NCI-H446 treated with DMSO at 0.1 percent for 48 hours (cell line): ENCODE measurements at regions not wholly inside any gene's neighbourhood (a gene's known extent, or its start where the extent isn't known, plus 50 kb on each side); places are given as distances from the start of the nearest gene placed in this dataset.
"Not testable (repeated sequence)": the region's sequence is repeated elsewhere in the genome, so short reads cannot be mapped to it uniquely, and the experiment has no call there.

ENCODE experiments used
- DNase-seq: peaks from one replicate; lab custom pipeline; 2025; lab: John Stamatoyannopoulos, UW

DNA sequence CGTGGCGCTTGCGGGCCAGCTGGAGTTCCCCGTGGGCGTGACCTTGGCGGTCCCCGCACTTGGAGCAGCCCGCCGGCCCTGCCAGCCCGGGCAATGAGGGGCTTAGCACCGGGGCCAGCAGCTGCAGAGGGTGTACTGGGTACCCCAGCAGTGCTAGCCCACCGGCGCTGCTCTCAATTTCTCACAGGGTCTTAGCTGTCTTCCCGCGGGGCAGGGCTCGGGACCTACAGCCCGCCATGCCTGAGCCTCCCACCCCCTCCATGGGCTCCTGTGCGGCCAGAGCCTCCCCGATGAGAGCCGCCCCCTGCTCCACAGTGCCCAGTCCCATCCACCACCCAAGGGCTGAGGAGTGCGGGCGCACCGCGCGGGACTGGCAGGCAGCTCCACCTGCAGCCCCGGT is 94.0 kb upstream of the NIPBL start:
- not testable (repeated sequence) for DNase-seq

DNA sequence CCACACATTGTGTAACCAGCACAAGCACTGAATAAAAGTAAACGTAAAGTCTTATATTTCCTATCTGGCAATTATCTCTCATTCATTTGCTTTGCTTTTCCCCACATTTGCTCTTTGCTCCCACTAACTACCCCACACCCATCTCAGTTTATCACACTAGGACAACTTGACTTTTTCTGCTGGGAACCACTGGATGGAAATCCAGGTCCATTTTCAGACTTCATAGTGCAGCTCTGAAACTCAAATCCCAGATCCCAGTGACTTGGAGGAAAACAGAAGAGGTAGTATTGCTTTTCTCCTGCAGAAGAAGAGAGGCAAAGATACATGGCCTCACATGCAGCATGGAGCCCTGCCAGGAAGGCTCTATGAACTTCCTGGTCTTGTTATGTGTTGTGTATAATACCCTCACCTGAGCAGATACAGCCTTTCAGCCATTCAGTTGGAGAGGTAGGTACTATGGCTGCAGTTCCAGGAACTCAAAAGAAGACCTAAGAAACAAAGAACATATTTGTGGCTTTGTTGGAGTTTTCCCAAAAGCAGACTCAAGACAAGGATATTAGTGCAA is 90.0 kb upstream of the NIPBL start:
- DNase-seq = no peak

DNA sequence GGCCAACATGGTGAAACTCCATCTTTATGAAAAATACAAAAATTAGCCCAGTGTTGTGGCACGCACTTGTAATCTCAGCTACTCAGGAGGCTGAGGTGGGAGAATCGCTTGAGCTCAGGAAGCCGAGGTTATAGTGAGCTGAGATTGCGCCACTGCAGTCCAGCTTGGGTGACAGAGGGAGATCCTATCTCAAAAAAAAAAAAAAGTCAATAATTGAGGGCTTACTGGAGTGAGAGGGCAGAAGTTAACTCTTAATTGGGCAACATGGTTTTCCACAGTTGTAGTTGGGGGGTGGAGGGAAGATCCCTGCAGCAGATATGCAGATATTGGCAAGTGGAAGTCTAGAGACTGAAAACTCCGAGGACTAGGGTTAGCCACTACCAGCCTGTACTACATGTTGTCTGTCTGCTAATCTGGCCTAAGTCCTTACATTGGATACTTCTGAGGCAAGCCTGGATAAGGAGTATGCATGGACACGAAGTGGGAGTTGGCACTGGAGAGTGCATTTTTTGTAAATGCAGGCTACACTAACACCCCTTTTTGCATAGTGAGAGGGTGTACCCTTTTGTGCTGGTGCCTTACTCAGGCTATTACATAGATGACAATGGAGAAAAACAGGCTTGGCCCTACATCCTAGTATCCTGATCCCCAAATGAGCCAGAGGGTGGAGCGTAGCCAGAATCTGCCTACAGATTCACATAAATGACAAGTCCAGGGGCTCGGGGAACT is 89.0 kb upstream of the NIPBL start:
- DNase-seq = no peak

- no peak for DNase-seq
These were observed 85.7 kb upstream of the NIPBL start for GRCh38 chr5:36790847-36791246.

DNA sequence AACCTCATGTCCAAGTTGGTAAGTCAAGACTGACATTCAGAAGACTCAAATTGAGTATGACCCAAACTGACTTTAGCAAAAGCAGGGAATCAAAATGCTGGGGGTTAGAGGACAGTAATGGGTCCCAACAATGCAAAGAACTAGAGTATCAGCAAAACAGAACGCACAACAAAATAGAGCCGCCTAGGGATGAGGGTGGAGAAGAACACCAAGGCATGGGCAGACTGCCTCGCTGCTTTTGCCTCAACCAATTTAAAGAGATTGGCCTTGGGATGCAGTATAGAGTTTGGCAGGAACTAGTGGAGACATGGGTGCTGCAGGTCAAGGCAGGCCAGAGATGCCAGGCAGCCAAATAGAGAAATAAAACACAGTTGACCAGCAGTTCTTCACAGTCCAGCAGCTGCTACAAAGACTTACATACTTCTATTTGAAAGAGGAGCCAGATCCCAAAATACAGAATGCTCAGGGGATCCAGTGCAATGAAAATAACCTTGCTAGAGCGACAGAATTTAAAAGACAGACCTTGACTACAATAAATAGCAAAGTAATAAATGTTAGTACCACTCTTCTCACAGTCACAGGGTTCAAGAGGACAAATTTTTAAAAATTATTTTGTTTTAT is 83.9 kb upstream of the NIPBL start:
- DNase-seq = no peak

DNA sequence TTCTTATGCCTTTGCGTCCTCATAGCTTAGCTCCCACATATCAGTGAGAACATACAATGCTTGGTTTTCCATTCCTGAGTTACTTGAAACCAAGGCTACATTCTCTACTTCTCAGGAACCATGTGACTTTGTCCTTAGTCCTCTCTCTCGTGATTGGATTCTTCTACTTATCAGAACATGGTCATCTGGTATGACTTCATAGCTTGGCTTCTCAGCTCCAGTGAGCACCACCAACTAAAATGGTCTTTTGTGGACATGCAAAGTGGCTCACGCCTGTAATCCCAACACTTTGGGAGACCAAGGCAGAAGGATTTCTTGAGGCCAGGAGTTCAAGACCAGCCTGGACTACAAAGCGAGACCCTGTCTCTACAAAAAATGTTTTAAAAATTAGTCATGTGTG is 81.2 kb upstream of the NIPBL start:
- DNase-seq = no peak

GRCh38 chr5:36796155-36796554 is 80.4 kb upstream of the NIPBL start:
- no peak for DNase-seq

DNA sequence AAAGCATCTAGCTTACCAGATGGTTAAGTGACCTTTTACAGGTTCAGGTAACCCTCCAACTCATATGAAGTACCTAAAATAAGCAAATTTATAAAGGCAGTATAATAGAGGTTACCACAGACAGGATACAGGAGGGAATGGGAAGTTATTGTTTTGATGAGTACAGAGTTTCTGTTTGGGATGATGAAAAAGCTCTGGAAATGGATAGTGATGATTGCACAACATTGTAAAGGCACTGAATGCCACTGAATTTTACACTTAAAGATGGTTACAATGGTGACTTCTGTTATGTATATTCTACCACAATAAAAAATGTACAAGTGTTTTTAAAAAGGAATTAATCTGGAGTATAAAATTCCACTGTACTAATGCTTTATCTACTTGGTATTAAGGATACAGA is 75.0 kb upstream of the NIPBL start:
- DNase-seq = no peak

DNA sequence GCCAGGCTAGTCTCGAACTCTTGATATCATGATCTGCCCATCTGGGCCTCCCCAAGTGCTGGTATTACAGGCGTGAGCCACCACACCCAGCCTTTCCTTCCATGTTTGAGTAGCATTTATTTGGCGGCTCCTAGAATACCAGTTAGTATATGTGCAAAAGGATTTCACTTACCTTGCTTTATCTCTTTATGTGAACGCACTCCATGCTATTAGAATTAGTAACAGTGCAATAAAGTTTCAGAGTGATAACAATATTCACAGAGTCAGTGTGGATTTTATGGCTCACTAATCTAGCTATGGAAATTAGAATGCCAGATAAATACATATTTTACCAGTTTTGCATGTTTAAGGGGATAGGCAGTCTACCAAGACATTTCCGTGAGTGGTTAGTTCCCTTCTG is 74.4 kb upstream of the NIPBL start:
- DNase-seq = no peak

- not testable (repeated sequence) for DNase-seq
These were observed 63.3 kb upstream of the NIPBL start for GRCh38 chr5:36813249-36813648.

DNA sequence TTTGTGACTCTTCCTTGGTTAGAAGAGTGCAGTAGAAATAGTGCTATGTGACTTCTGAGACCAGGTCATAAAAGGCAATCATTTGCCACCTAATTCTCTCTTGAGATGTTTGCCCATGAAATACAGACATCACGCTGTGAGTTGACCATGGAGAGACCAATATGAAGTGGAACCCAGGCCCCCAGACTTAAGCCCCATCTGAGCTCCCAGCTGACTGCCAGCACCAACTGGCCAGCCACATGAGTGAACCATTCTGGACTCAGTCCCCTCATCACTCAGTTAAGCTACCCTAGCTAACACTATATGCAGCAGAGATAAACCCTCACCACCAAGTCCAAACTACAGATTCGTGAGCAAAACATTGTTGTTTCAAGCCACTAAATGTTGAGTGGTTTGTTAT is 60.7 kb upstream of the NIPBL start:
- no peak for DNase-seq

DNA sequence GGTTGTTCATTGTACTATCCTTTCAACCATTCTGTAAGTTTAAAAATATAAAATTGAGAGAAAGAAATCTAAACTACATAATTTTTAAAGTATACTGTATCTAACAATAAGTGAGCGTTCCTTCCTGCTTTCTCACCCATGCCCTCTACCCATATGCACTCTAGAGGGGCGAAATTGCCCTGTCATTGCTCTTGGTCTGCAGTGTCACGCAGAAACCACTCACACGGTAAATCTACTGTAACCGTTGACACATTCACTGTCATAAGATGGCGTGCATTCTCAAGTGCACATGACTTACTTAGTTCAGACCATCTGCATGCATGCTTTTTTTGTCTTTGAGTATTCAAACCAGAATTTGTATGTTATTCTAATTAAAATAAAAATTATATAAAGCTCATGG is 55.7 kb upstream of the NIPBL start:
- DNase-seq = no peak

DNA sequence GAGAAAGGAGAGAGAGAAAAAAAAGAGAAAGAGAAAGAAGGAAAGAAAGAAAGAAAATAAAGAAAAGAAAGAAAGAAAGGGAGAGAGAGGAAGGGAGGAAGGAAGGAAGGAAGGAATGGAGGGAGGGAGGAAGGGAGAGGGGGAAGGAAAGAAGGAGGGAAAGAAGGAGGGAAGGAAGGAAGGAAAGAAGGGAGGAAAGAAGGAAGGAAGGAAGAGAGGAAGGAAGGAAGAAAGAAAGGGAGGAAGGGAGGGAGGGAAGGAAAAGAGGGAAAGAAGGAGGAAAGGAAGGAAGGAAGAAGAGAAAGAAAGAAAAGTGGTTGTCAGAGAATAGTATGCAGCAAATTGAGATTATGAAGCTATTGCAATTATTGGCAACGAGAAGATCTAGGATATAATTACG is 49.9 kb upstream of the NIPBL start:
- no peak for DNase-seq
